ENCODE measurements at regions not wholly inside any gene's neighbourhood (a gene's known extent, or its start where the extent isn't known, plus 50 kb on each side); places are given as distances from the start of the nearest gene placed in this dataset.
"Not testable (repeated sequence)": the region's sequence is repeated elsewhere in the genome, so short reads cannot be mapped to it uniquely, and the experiment has no call there.

DNA sequence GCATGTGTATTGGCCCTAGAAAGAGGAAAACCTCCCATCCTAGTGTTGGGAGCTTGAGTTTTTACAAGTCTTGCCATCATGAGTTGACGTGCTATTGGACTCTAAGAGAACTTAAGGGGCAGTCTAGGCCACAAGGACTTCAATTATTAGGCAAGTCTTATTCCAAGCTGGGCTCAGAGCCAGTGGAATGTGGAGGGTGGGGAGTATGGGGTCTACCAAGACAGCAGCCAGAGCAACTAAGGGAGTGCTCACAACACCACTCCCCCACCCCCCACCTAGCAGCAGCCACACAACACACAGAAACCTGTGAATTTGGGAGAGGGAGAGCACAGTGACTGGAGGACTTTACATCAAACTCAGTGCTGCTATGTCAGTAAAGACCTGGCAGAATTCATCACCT is 1625.6 kb downstream of the SPATA31A7 start:
- not testable (repeated sequence) for TF ChIP-seq ARNT (IDR thresholded peaks at IDR 0.05); BHLHE40 (IDR thresholded peaks at IDR 0.05; ENCODE audit: borderline replicate concordance); CTBP1 (IDR thresholded peaks at IDR 0.05; ENCODE audit: borderline replicate concordance); FOXA1 (IDR thresholded peaks at IDR 0.05); SP1 (IDR thresholded peaks at IDR 0.05); TARDBP (IDR thresholded peaks at IDR 0.05)
- TF ChIP-seq, protein P1, sequence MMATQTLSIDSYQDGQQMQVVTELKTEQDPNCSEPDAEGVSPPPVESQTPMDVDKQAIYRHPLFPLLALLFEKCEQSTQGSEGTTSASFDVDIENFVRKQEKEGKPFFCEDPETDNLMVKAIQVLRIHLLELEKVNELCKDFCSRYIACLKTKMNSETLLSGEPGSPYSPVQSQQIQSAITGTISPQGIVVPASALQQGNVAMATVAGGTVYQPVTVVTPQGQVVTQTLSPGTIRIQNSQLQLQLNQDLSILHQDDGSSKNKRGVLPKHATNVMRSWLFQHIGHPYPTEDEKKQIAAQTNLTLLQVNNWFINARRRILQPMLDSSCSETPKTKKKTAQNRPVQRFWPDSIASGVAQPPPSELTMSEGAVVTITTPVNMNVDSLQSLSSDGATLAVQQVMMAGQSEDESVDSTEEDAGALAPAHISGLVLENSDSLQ (IDR thresholded peaks at IDR 0.05): not testable (repeated sequence)
